ENCODE measurements at regions not wholly inside any gene's neighbourhood (a gene's known extent, or its start where the extent isn't known, plus 50 kb on each side); places are given as distances from the start of the nearest gene placed in this dataset.

DNA sequence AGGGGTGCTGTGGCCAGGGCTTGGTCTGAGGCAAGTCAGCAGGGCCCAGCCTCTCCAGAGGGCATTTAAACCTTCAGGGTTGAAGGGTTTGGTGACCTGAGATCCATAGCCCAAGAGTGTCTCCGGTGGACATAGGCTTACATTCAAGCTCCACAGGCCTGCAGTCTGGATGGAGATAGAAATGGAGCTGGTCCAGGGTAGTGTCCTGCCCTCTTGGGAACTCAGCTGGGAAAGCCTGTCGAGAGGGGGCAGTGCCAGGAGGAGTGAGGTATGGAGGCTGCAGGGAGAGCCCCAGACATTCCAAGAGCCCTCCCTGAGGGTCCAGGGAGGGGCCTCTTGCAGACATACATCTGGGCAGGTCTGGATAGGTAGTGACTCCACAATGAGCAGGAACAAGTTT lies 177.0 kb upstream of the MVB12B start:
- H4K20me1 ChIP-seq: no peaks in the 10 kb centered on the region
- H3K9me3 ChIP-seq: no peaks in the 10 kb centered on the region
- H3K27ac ChIP-seq: peak overlapping the region; percentile 96
- H3K4me2 ChIP-seq: peak overlapping the region; percentile 62
- TF ChIP-seq Cebpa-rat (IDR thresholded peaks at IDR 0.05): no peak
- no peaks in the 10 kb centered on the region for H3K27me3 ChIP-seq
- no peaks in the 10 kb centered on the region for H3K36me3 ChIP-seq
- peaks cover 92% of the 10 kb centered on the region for H3K4me1 ChIP-seq
- no peak overlapping the region for H3K9ac ChIP-seq
- H3K4me3 ChIP-seq: no peak overlapping the region

DNA sequence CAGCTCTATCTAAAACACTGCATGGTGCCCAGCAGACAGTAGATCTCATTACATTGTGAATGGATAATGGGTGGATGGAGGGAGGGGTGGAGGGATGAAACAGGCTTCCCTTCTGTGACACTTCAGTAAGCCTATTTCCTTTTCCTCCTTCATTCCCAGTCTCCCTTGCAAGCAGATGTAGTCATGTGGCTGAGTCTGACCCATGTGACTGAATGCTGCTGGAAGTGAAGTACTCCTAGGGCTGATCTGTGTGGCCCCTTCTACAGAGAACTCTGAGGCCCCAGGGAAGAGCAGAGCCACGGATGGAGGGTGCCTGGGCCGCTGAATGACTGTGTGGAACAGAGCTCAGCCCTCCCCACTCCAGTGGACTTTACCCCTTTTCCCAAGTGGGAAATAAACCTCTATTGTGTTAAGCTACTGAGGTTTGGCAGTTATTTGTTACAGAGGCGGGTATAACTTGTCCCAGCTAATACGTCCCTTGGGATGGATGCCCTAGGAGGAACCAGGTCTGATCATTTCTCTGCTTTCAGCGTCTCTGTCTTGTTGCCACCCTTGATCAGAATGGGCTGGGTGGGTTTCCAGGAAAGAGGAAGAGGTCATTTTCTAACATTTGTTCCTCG lies 176.1 kb upstream of the MVB12B start:
- no peaks in the 10 kb centered on the region for H3K36me3 ChIP-seq

GRCh38 chr9:126151031-126151685 lies 175.5 kb upstream of the MVB12B start:
- H3K27me3 ChIP-seq: no peaks in the 10 kb centered on the region
- H3K27ac ChIP-seq: peak overlapping the region; percentile 96
- no peak for TF ChIP-seq Cebpa-rat (IDR thresholded peaks at IDR 0.05)
- H3K9ac ChIP-seq: peak overlapping the region; percentile 64; the same call in 1 of the 2 replicates
- no peak overlapping the region for H3K4me3 ChIP-seq
- peaks cover 92% of the 10 kb centered on the region for H3K4me1 ChIP-seq
- H3K4me2 ChIP-seq: peak overlapping the region; percentile 62
- no peaks in the 10 kb centered on the region for H3K9me3 ChIP-seq
- H3K36me3 ChIP-seq: no peaks in the 10 kb centered on the region
- no peaks in the 10 kb centered on the region for H4K20me1 ChIP-seq

More for the DNA sequence above, 176.1 kb upstream of the MVB12B start:
- Histone ChIP-seq H3K27me3 (no peaks in the 10 kb centered on the region), H3K4me1 (peaks cover 92% of the 10 kb centered on the region), H3K27ac (peak overlapping the region; percentile 96), H3K9ac (peak overlapping the region; percentile 64; the same call in 1 of the 2 replicates), H3K9me3 (no peaks in the 10 kb centered on the region), H3K4me2 (peak overlapping the region; percentile 62), H4K20me1 (no peaks in the 10 kb centered on the region), H3K4me3 (no peak overlapping the region)
- no peak for TF ChIP-seq Cebpa-rat (IDR thresholded peaks at IDR 0.05)

GRCh38 chr9:126151686-126152134 lies 174.9 kb upstream of the MVB12B start:
- Histone ChIP-seq H3K36me3 (no peaks in the 10 kb centered on the region), H3K9ac (peak overlapping the region; percentile 64; the same call in 1 of the 2 replicates), H3K27me3 (no peaks in the 10 kb centered on the region), H3K4me2 (peak overlapping the region; percentile 62), H3K27ac (peak overlapping the region; percentile 96), H3K4me1 (peaks cover 92% of the 10 kb centered on the region), H3K4me3 (no peak overlapping the region), H3K9me3 (no peaks in the 10 kb centered on the region), H4K20me1 (no peaks in the 10 kb centered on the region)
- TF ChIP-seq Cebpa-rat (IDR thresholded peaks at IDR 0.05): no peak

GRCh38 chr9:126152622-126153362 lies 173.8 kb upstream of the MVB12B start:
- Histone ChIP-seq H3K27ac (0 out of 2 replicates have a peak overlapping the region, but pooled peaks have one; percentile 8), H3K4me3 (no peak overlapping the region), H3K9me3 (no peaks in the 10 kb centered on the region), H3K4me2 (peak overlapping the region; percentile 62), H3K27me3 (no peaks in the 10 kb centered on the region), H4K20me1 (no peaks in the 10 kb centered on the region), H3K4me1 (peaks cover 92% of the 10 kb centered on the region), H3K9ac (no peak overlapping the region), H3K36me3 (no peaks in the 10 kb centered on the region)
- no peak for TF ChIP-seq Cebpa-rat (IDR thresholded peaks at IDR 0.05)

GRCh38 chr9:126153382-126153781 lies 173.2 kb upstream of the MVB12B start:
- 0 out of 2 replicates have a peak overlapping the region, but pooled peaks have one; percentile 61 for H3K27ac ChIP-seq
- H3K4me2 ChIP-seq: peak overlapping the region; percentile 98; the same call in 1 of the 2 replicates
- peaks cover 92% of the 10 kb centered on the region for H3K4me1 ChIP-seq
- no peak overlapping the region for H3K4me3 ChIP-seq
- no peaks in the 10 kb centered on the region for H3K36me3 ChIP-seq
- no peaks in the 10 kb centered on the region for H3K27me3 ChIP-seq
- H3K9me3 ChIP-seq: no peaks in the 10 kb centered on the region
- TF ChIP-seq Cebpa-rat (IDR thresholded peaks at IDR 0.05): no peak
- H4K20me1 ChIP-seq: no peaks in the 10 kb centered on the region
- H3K9ac ChIP-seq: no peak overlapping the region

DNA sequence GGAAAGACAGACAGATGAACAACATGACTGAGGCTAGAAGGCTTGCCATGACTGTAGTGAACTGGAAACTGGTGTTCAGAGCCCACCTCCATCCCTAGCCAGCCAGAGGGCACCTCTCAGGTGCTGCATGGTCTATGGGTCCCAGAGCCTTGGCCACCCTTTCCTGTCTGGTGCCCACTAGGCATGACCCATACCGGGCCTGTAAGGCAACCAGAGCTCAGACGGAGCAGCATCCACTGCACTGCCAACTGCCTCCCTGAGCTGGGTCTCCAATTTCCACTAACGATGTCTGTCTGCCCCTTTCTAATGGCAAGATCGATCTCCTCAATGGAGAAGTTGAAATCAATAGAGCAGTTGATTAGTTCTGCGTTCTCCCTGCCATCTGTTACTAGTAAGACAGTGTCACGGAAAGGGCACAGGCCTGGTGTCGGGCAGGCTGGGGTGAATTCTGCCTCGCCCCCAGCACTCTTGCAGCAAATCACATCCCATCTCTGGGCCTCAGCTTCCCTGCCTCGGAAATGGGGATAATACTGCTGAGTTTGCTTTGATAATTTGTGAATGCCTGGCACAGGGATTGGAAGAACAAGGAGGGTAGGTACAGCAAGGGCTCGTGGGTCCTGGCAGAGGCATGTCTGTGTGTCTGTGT lies 172.3 kb upstream of the MVB12B start:
- no peaks in the 10 kb centered on the region for H3K27me3 ChIP-seq
- H4K20me1 ChIP-seq: no peaks in the 10 kb centered on the region
- H3K4me3 ChIP-seq: no peak overlapping the region
- peak overlapping the region; percentile 61 for H3K27ac ChIP-seq
- H3K9ac ChIP-seq: 0 out of 2 replicates have a peak overlapping the region, but pooled peaks have one; percentile 8
- no peaks in the 10 kb centered on the region for H3K9me3 ChIP-seq
- no peaks in the 10 kb centered on the region for H3K36me3 ChIP-seq
- H3K4me1 ChIP-seq: peaks cover 92% of the 10 kb centered on the region
- H3K4me2 ChIP-seq: peak overlapping the region; percentile 98
- TF ChIP-seq Cebpa-rat (IDR thresholded peaks at IDR 0.05): no peak

- TF ChIP-seq Cebpa-rat (IDR thresholded peaks at IDR 0.05): no peak
- peak overlapping the region; percentile 61 for H3K27ac ChIP-seq
- H3K4me3 ChIP-seq: no peak overlapping the region
- no peaks in the 10 kb centered on the region for H4K20me1 ChIP-seq
- 0 out of 2 replicates have a peak overlapping the region, but pooled peaks have one; percentile 8 for H3K9ac ChIP-seq
- H3K4me2 ChIP-seq: peak overlapping the region; percentile 98
- no peaks in the 10 kb centered on the region for H3K36me3 ChIP-seq
- H3K9me3 ChIP-seq: no peaks in the 10 kb centered on the region
- no peaks in the 10 kb centered on the region for H3K27me3 ChIP-seq
- peaks cover 92% of the 10 kb centered on the region for H3K4me1 ChIP-seq
Measured at GRCh38 chr9:126154869-126155268, 171.8 kb upstream of the MVB12B start.

Measured in BLaER1 (cell line).